ENCODE measurements at regions not wholly inside any gene's neighbourhood (a gene's known extent, or its start where the extent isn't known, plus 50 kb on each side); places are given as distances from the start of the nearest gene placed in this dataset.

DNA sequence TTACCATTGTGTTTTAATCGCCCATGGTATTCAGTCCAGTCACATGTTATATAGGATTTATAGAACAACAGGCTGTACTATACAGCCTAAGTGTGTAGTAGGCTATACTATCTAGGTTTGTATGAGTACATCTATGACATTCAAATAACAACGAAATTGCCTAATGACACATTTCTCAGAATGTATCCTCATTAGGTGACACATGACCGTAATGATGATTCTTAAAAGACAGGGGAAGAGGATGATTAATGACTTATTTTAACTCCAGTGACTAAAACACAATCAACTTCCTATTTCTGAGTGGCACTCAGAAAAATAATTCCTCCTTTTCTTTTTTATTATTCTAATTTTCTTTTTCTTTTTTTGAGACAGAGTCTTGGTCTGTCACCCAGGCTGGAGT, 63.0 kb upstream of the ACSL3 start:
- DNase-seq (ENCODE audit: low read depth), result no peak

DNA sequence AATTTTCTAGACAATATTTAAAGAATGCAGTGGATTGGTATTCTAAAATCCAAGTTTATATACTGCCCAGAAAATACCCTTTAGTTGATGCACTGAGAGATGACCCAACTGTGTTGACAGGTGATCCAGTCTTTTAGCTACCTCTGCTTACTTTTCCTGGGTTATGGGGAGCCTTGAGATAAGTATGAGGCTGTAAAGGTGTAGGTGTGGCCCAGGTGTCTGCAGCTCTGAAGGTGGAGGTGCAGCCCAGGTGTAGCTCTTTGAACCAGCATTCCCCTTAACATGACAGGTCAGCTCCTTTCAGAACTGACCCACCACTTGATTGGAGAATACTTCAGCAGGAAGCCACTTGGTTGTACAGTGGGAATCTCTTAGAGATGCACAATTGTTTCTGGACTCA, 62.3 kb upstream of the ACSL3 start:
- DNase-seq (ENCODE audit: low read depth), result no peak

DNA sequence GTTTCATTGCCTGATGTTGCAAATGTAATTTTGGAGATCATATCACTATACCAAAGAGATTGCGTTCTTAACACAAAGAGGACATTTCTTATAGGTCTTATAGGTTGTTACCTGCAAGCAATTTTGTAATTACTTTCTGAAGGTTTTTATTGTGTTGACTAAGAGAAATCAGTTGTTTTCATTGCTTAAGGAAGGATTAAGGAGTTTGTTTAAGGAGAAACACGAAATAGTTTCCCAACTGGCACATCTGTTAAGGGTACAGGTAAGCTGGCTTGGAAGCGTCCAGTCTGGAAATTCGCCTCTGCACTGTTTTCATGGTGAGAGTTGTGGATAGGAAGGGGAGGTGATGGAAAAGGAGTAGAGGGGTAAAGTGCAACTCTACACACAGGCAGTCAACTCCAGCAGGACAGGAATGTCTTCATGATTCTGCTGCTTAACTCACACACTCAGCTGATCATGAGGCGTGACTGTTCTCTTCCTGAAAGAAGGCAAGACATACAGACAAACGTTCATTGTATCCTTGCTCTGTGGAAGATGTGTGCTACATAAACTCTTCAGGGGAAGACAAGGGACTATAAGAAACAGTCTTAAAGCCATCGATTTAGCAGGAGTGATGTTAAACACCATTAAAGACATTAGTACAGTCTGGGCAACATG, 61.4 kb upstream of the ACSL3 start:
- no peak for DNase-seq (ENCODE audit: low read depth)

DNA sequence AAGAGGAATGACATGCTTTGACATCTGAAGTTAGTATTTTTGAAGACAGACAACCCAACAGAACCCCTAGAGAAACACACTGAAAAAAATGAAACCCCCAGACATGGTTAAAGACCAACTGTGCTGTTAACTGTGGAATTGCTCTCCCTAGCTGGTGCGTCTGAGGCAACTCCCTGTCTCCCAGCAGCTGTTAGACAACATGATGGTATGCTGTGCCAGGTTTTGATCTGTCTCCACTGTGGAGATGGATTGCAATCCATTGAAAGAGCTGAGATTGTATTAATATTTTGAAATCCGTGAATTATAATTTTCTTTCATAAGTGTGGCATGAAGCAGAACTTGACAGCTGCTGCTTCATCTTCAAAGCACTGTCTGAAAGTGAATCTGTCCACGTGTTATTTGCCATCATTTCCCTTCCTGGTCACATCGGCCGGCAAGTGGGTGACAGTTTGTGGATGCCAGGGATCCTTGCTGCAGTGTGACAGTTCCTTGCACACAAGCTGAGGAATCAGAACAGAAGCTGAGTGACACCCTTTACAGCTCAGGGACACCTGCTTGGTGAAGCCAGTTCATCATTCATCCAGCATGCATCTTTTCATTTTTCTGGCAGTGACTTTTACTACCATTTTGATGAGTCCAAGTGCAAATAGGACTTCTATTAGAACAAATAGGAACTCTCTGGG, 58.2 kb upstream of the ACSL3 start:
- no peak for DNase-seq (ENCODE audit: low read depth)

DNA sequence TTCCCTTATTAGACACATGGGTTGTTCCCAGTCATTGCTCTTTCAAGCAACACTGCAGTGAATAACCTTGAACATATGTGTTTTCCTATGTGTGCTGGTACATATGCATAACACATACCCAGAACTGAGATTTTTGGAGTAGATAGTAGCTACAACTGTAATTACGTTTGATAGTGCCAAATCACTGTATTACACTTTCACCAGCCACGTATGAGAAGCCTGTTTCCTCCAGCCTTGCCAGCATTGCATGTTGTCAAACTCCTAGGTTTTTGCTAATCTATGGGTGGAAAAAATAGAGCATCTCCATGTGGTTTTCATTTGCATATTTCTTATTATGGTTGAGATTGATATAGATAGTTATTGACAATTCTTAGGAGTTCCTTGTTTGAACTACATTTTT, 56.5 kb upstream of the ACSL3 start:
- no peak for DNase-seq (ENCODE audit: low read depth)

DNA sequence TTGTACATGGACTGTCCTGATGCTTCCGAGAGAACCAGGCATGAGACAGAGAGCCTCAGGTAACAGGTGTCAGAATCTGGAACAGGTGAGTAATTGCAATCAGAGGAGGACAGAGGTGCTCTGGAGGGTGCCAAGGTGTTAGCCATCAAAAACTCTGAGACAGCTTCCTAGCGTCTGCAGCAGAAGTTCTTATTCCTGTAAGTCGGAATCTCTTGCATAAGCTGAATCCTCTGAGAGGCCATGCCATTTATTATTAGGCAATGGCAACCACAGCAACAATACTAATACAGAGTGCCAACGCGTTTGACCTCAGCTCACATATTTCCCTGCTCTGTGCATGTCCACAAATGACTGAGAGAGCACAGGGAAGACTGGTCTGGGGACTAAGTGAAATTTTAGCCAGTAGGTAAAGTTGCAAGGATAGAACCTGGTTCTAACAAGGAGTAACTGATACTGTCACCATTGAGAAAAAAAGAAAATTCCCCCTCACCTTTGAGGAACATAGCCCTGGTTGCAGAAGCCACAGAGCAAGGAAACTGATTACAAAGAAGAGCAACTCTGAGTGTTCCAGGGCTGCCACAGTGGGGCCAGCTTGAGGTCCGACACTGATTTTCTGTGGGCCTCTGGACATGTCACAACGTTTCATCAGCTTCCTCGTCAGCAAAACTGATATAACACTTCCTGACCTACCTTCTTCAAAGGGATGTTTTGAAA, 55.1 kb upstream of the ACSL3 start:
- DNase-seq (ENCODE audit: low read depth), result no peak

DNA sequence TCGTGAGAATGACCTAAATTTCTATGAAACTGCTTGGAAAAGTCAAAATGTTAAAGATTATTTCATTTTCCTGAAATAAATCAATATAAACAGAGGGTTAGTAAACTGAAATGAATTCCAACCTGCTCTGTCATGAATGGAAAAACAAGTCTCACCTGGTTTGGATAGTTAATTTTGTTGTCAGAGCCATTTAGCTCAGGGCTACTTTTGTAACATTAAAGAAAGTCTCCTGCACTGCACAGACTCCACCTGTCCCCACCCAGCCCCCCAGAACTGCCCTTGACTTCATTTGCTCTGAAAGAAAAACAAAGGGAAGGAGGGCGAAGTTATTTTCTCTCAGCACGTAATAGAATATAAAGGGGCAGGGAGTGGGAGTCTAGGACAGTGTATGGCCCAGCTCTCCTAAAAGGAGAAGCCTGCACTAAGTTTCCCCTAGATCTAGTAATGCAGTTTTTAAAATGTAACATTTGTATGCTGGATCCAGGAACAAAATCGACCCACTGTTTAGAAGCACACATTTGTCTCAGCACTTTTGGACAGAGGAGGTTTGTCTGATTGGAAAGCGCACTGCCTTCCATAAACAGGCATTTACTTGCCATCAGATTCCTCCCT, 54.2 kb upstream of the ACSL3 start:
- no peak for DNase-seq (ENCODE audit: low read depth)

DNA sequence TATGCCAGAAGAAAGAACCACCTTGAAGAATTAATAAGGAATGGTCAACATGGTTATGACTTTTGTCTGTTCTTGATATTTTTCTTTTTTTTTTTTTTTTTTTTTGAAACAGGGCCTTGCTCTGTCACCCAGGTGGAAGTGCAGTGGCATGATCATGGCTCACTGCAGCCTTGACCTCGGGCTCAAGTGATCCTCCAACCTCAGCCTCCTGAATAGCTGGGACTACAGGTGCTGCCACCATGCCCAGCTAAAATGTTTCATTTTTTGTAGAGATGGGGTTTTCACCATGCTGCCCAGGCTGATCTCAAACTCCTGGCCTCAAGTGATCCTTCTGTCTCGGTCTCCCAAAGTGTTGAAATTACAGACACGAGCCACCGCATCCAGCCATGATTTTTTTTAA, 53.4 kb upstream of the ACSL3 start:
- DNase-seq (ENCODE audit: low read depth), result no peak

DNA sequence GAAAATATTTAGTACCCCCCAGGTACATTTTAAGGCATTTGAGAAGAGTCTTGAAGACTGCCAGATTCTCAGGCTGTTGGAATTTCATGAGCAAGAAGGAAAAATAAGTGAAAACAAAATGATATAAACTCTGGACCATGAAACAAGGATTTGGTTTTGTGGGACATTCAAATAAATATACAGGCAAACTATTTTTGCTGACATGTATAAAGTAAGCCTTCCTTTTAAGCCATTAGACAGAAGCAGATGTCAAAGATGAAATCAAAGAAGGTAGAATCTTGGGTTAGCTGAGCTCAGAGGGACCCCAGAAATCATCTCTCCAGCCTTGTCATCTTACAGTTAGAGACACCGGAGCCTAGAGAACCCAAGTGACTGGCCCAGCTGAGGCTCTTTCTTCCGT, 51.3 kb upstream of the ACSL3 start:
- no peak for DNase-seq (ENCODE audit: low read depth)

DNA sequence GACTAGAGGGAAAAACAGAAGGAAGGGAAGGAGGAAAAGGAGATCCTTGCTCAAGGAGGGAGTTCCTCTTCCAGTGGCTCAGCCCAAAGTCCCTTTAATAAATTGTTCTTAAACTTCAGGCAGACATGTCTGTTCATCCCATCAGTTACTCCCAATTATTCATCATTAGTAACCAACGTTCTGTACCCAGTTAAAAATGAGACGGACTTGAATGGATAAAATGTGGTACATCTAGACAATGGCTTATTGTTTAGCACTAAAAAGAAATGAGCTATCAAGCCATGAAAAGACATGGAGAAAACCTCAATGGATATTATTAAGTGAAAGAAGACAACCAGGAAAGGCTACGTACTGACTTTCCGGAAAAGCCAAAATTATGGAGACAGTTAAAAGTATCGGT, 50.8 kb upstream of the ACSL3 start:
- no peak for DNase-seq (ENCODE audit: low read depth)
